ENCODE measurements at regions not wholly inside any gene's neighbourhood (a gene's known extent, or its start where the extent isn't known, plus 50 kb on each side); places are given as distances from the start of the nearest gene placed in this dataset.
"Not testable (repeated sequence)": the region's sequence is repeated elsewhere in the genome, so short reads cannot be mapped to it uniquely, and the experiment has no call there.

DNA sequence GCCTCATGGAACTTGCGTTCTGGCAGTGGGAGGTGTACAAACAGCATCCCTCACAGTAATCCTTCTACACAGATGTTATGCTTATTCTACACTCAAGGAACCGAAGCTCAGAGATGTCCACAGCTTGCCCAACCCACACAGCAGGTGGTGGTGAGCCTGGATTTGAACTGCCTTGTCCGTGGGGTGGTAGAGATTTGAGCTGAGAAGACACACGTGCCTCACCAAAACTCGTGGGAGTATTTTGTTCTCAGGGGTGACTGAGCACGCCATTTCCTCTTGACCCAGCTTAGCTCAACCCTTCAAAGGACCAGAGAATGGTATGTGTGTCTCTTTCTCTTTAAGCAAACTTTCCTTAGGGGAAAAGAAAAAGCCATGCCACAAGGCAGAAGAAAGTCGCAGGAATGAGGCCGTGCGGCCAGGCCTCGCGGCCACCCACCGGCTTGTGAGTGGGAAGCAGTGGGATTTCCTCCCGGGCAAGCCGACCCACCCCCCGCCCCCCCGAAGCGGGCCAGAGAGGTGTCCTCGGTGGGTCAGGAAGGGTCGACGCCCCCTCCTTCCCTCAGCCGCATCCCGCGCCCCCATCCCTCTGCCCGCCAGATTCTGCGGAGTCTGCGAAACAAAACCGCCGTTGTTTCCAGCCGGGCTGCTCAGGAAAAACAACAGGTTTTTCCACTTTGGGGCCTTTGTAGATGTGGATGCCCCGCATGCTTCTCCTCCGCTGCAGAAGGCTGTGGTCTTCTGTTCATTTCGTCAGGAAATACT lies 123.8 kb upstream of the ZNF469 start:
- H2AFZ ChIP-seq (ENCODE audit: low read length); POLR2A ChIA-PET; intact Hi-C loops (cut with micrococcal nuclease; ENCODE audit: unreplicated experiment); H3K9me2 ChIP-seq (ENCODE audit: insufficient read depth, low read length); H3K36me3 ChIP-seq (ENCODE audit: insufficient read depth, low read length); CTCF ChIA-PET (ENCODE audit: unreplicated experiment); H3K4me1 ChIP-seq (ENCODE audit: insufficient read depth, low read length, poor library complexity, severe bottlenecking); H3K9me3 ChIP-seq (ENCODE audit: low read length); H3K27ac ChIP-seq (ENCODE audit: low read depth, low read length, poor library complexity, severe bottlenecking); H4K20me1 ChIP-seq (ENCODE audit: insufficient read depth, low read length); H3K4me3 ChIP-seq (ENCODE audit: low read depth, low read length, poor library complexity, severe bottlenecking); H3K4me2 ChIP-seq (ENCODE audit: low read length); H3K79me2 ChIP-seq (ENCODE audit: insufficient read depth, low read depth, low read length); BruUV-seq (replicated peaks); DNase-seq (ENCODE audit: low spot score): not testable (repeated sequence)

DNA sequence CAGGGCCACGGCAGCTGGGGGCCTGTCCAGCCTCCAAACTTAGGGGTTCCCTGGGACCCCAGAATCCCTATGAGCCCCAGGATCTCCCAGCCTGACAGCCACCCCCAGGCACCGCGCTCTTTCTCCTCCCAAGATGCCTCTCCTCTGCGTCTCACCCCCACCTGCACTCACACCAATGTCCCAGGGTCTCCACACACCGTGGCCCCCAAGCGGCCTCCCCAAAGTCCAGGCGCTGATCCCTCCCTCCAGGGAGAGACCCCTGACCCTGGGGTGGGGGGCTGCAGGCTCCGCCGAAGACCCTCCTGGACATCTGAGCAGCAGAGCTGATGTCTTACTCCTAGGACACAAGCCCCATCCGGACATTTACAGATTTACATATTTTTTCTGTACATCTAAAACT lies 123.2 kb upstream of the ZNF469 start:
- H3K9me2 ChIP-seq (ENCODE audit: insufficient read depth, low read length); H3K9me3 ChIP-seq (ENCODE audit: low read length); DNase-seq (ENCODE audit: low spot score); H3K36me3 ChIP-seq (ENCODE audit: insufficient read depth, low read length); BruUV-seq (replicated peaks); H3K4me2 ChIP-seq (ENCODE audit: low read length); H2AFZ ChIP-seq (ENCODE audit: low read length); H3K79me2 ChIP-seq (ENCODE audit: insufficient read depth, low read depth, low read length); H4K20me1 ChIP-seq (ENCODE audit: insufficient read depth, low read length); H3K27ac ChIP-seq (ENCODE audit: low read depth, low read length, poor library complexity, severe bottlenecking); H3K4me1 ChIP-seq (ENCODE audit: insufficient read depth, low read length, poor library complexity, severe bottlenecking); H3K4me3 ChIP-seq (ENCODE audit: low read depth, low read length, poor library complexity, severe bottlenecking); intact Hi-C loops (cut with micrococcal nuclease; ENCODE audit: unreplicated experiment); POLR2A ChIA-PET; CTCF ChIA-PET (ENCODE audit: unreplicated experiment): not testable (repeated sequence)

DNA sequence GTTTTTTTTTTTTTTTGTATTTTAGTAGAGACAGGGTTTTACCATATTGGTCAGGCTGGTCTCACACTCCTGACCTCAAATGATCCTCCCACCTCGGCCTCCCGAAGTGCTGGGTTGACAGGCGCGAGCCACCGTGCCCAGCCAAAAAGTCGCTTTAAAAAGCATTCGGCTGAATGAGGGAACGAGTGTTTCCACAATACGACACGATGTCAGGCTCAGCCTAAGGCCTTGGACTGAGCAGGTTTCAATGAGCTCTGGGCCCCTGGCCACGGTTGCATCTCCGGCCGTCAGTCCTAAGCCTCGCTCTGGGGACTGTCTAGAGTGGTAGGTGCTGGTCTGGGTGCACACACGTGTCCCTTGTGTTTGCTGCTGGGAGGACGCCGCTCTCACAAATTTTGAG lies 122.6 kb upstream of the ZNF469 start:
- H3K27ac ChIP-seq (ENCODE audit: low read depth, low read length, poor library complexity, severe bottlenecking); H4K20me1 ChIP-seq (ENCODE audit: insufficient read depth, low read length); H3K4me1 ChIP-seq (ENCODE audit: insufficient read depth, low read length, poor library complexity, severe bottlenecking); H3K79me2 ChIP-seq (ENCODE audit: insufficient read depth, low read depth, low read length); H3K4me3 ChIP-seq (ENCODE audit: low read depth, low read length, poor library complexity, severe bottlenecking); H3K36me3 ChIP-seq (ENCODE audit: insufficient read depth, low read length); H3K4me2 ChIP-seq (ENCODE audit: low read length); H3K9me3 ChIP-seq (ENCODE audit: low read length); BruUV-seq (replicated peaks); POLR2A ChIA-PET; DNase-seq (ENCODE audit: low spot score); H2AFZ ChIP-seq (ENCODE audit: low read length); intact Hi-C loops (cut with micrococcal nuclease; ENCODE audit: unreplicated experiment); CTCF ChIA-PET (ENCODE audit: unreplicated experiment); H3K9me2 ChIP-seq (ENCODE audit: insufficient read depth, low read length): not testable (repeated sequence)

DNA sequence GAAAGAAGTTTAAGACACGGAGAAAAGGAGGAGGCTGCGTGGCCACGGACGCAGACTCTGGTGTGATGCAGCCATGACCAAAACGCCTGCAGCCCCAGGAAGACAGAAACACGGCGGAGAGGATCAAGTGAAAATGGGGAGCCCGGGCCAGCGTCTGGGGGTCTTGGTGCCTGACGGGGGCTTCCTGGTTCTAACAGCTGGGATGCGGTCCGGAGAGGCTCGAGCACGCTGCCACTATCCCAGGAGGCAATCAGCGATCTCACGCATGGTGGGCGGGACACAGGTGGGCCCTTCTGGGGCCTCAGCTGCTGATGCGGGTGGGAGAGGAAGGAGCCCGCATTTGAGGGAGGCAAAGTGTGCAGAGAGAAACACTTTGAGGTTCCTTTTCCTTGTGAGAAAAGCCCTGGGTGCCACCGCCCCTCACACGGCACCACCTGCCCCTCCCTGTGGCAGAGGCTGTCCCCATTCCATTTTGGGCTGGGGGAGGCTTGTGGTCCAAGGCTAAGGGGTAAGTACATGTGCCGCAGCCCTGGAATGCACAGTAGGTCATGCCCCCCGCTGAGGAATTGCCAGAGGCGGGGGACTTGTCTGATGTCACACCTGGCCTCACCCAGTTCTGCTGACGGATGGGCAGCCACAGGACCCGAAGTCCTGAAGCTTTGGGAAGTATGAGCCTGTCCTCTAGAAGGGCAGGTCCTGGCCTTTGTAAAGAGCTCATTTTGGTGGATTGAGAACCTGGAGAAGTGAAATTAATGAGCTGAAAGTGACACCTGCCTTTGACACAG lies 121.7 kb upstream of the ZNF469 start:
- H3K4me2 ChIP-seq (ENCODE audit: low read length); H3K4me1 ChIP-seq (ENCODE audit: insufficient read depth, low read length, poor library complexity, severe bottlenecking); H3K9me3 ChIP-seq (ENCODE audit: low read length); H2AFZ ChIP-seq (ENCODE audit: low read length); CTCF ChIA-PET (ENCODE audit: unreplicated experiment); BruUV-seq (replicated peaks); H3K79me2 ChIP-seq (ENCODE audit: insufficient read depth, low read depth, low read length); intact Hi-C loops (cut with micrococcal nuclease; ENCODE audit: unreplicated experiment); H3K4me3 ChIP-seq (ENCODE audit: low read depth, low read length, poor library complexity, severe bottlenecking); POLR2A ChIA-PET; H3K9me2 ChIP-seq (ENCODE audit: insufficient read depth, low read length); DNase-seq (ENCODE audit: low spot score); H3K27ac ChIP-seq (ENCODE audit: low read depth, low read length, poor library complexity, severe bottlenecking); H4K20me1 ChIP-seq (ENCODE audit: insufficient read depth, low read length); H3K36me3 ChIP-seq (ENCODE audit: insufficient read depth, low read length): not testable (repeated sequence)

DNA sequence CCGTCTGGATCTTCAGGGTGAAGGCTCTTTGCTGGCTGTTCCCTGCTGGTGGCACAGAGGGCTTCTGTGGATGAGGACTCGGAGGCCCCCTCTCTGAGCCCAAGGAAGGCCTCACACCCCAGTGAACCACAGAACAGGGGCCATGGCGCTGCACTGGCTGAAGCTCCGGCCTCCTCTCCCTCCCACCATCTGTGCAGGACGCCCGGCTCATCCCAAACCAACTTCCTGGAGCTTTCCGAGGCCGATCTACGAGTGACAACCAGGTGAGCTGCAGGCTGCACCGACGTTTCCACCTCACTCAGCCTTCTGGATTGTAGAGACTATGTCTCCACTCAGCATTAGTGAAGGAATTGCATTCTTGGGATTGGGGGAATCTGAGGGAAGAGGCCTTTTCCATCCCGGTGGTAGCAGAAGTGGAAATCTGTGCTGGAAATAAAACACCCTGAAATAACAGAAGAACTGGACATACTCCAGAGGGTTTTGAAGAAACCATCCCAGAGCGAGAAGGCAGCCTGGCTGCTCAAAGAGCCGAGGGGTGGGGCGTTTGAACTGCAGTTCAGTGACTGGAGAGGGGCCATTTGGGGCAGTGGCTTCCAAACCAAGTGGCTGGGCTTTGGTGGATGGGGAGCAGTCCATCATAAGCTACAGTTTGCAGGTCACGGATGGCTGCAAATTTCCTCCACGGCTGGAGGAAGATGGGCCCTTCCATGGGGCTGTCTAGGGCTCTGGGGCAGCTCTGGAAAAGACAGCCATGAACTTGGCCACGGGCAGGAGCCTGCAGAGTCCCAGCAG lies 120.7 kb upstream of the ZNF469 start:
- H3K9me2 ChIP-seq (ENCODE audit: insufficient read depth, low read length); H3K9me3 ChIP-seq (ENCODE audit: low read length); H3K4me3 ChIP-seq (ENCODE audit: low read depth, low read length, poor library complexity, severe bottlenecking); H3K4me1 ChIP-seq (ENCODE audit: insufficient read depth, low read length, poor library complexity, severe bottlenecking); H3K36me3 ChIP-seq (ENCODE audit: insufficient read depth, low read length); H3K79me2 ChIP-seq (ENCODE audit: insufficient read depth, low read depth, low read length); POLR2A ChIA-PET; BruUV-seq (replicated peaks); H3K27ac ChIP-seq (ENCODE audit: low read depth, low read length, poor library complexity, severe bottlenecking); H4K20me1 ChIP-seq (ENCODE audit: insufficient read depth, low read length); DNase-seq (ENCODE audit: low spot score); intact Hi-C loops (cut with micrococcal nuclease; ENCODE audit: unreplicated experiment); CTCF ChIA-PET (ENCODE audit: unreplicated experiment); H2AFZ ChIP-seq (ENCODE audit: low read length); H3K4me2 ChIP-seq (ENCODE audit: low read length): not testable (repeated sequence)

DNA sequence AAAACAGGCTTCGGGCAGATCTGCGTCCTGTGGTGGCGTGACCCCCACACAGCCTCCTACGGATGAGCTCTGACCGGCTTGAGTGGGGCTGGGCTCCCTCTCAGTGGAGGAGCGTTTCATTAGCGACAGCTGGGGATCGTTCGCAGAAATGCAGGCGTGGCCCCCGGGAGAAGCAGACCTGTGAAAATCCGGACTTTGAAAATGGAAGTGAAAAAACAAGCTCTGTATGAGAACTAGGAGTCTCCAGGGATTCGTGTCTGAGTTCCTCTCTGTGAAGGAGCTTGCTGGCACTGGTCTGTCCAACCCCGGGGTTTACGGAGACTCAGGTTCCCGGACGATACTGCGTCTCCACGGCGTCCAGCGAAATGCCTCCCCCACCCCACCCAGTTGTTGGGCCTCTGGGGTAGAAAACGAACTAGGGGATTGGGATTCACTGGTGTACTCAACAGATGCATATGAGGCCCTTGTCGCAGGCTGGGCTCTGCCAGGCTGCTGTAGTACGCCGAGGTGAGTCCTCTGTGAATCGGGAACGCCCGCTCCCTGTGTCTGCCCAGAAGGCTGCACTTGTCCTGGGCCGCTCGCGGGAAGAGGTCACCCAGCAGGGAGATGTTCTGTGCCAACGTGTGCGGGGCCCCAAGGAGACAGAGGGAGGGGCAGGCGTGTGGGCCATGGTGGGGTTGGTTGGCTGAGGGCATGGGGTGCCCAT lies 119.7 kb upstream of the ZNF469 start:
- H3K9me2 ChIP-seq (ENCODE audit: insufficient read depth, low read length); DNase-seq (ENCODE audit: low spot score); H3K79me2 ChIP-seq (ENCODE audit: insufficient read depth, low read depth, low read length); intact Hi-C loops (cut with micrococcal nuclease; ENCODE audit: unreplicated experiment); H3K27ac ChIP-seq (ENCODE audit: low read depth, low read length, poor library complexity, severe bottlenecking); POLR2A ChIA-PET; H3K9me3 ChIP-seq (ENCODE audit: low read length); H3K36me3 ChIP-seq (ENCODE audit: insufficient read depth, low read length); H4K20me1 ChIP-seq (ENCODE audit: insufficient read depth, low read length); H3K4me2 ChIP-seq (ENCODE audit: low read length); BruUV-seq (replicated peaks); H3K4me3 ChIP-seq (ENCODE audit: low read depth, low read length, poor library complexity, severe bottlenecking); H2AFZ ChIP-seq (ENCODE audit: low read length); CTCF ChIA-PET (ENCODE audit: unreplicated experiment); H3K4me1 ChIP-seq (ENCODE audit: insufficient read depth, low read length, poor library complexity, severe bottlenecking): not testable (repeated sequence)

All from OCI-LY7 (cell line).